ENCODE measurements at regions not wholly inside any gene's neighbourhood (a gene's known extent, or its start where the extent isn't known, plus 50 kb on each side); places are given as distances from the start of the nearest gene placed in this dataset.

- TF ChIP-seq CTCF (IDR thresholded peaks at IDR 0.05) (no peak), POLR2A (IDR thresholded peaks at IDR 0.05) (no peak), EP300 (IDR thresholded peaks at IDR 0.05) (no peak)
These were observed 87.1 kb upstream of the FRY start for GRCh38 chr13:31944262-31945160.
